ENCODE measurements at regions not wholly inside any gene's neighbourhood (a gene's known extent, or its start where the extent isn't known, plus 50 kb on each side); places are given as distances from the start of the nearest gene placed in this dataset.

DNA sequence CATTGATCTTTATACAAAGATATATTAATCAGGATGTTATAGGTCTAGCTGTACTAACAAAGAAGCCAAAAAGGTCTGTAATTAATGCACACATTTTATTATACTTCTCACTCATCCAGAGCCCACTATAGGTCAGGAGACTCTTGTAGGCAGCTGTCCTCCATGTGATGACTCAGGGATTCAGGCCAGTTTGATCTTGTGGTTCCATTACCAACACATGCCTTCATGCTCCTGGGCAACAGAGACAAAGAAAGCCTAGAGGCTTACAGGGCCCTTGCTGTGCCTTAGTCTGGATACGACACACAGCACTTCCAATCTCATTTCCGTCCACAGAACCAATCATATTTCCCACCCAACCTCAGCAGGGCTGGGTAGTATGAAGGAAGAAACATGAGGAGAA, 150.3 kb upstream of the NCAM1 start:
- no peak for DNase-seq

- DNase-seq: no peak
Observed at GRCh38 chr11:112811783-112812182, 149.4 kb upstream of the NCAM1 start.

GRCh38 chr11:112812729-112813128, 148.5 kb upstream of the NCAM1 start:
- peak in 1 of 3 donors; percentile 57 for DNase-seq

DNA sequence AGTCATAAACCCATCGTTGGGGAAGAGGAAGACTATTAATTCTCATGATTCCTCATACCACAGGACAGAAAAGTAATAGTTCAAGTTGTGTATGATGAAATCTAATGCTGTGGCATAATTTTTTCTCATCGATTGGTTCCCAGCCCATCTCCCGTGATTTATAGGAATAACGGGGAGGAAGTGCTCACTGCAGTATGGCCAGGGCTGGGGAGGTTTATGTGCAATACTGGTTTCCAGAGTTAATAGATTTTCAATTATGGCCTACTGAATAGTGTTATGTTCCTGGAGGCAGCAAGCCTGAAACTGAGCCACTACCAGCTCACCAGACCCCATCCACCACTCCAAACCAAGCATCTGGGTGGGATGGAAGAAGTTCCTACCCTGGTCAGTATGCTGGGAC, 147.1 kb upstream of the NCAM1 start:
- no peak for DNase-seq

GRCh38 chr11:112817376-112817775, 143.8 kb upstream of the NCAM1 start:
- no peak for DNase-seq

- peak in 1 of 3 donors; percentile 19 for DNase-seq
Observed at GRCh38 chr11:112822478-112823274, 138.5 kb upstream of the NCAM1 start.

DNA sequence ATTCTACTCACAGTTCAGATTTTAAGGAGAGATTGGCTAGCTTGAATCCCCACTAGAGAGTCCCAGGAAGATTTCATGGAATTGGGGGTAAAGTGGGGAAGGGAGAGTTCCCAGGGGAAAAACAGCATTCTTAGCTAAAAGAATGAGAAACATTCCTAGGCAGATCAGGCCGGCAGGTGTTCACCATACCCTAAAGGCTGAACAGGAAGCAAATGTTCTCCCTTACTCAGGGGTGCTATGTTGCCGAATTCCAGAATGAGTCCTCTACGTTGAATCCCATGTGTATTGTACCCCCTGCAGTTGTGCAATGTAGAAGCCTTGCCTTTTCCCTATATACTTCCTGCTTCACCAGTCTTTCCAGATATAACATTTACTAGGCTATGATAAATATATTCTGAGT, 135.2 kb upstream of the NCAM1 start:
- no peak for DNase-seq

GRCh38 chr11:112826788-112827187, 134.4 kb upstream of the NCAM1 start:
- DNase-seq: no peak

- peak in 1 of 3 donors; percentile 34 for DNase-seq
Observed at GRCh38 chr11:112828421-112828820, 132.8 kb upstream of the NCAM1 start.

GRCh38 chr11:112829971-112830654, 131.1 kb upstream of the NCAM1 start:
- DNase-seq: no peak

GRCh38 chr11:112831041-112831440, 130.2 kb upstream of the NCAM1 start:
- no peak for DNase-seq

GRCh38 chr11:112831969-112832766, 129.1 kb upstream of the NCAM1 start:
- no peak for DNase-seq

- peak in 2 of 3 donors; percentile 30 to 51 for DNase-seq
Observed at GRCh38 chr11:112834277-112834755, 126.9 kb upstream of the NCAM1 start.

GRCh38 chr11:112835591-112836255, 125.5 kb upstream of the NCAM1 start:
- peak in 1 of 3 donors; percentile 29 for DNase-seq

DNA sequence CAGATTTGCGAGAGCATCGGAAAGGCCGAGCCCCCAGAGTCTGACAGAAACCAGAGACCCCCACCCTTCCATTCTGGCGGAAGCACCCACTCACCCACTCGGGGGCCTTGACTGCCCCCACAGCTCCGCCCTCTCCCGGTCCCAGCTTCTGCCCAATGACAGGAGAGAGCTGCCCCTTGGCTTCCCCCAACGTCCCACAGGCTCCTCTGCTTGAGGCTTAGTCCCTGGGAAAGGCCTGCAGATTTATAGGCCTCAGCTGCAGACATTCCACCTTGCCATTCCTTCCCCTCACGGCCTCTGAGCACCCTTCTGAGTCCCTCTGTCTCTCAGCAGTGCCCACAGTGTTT, 125.0 kb upstream of the NCAM1 start:
- no peak for DNase-seq

DNA sequence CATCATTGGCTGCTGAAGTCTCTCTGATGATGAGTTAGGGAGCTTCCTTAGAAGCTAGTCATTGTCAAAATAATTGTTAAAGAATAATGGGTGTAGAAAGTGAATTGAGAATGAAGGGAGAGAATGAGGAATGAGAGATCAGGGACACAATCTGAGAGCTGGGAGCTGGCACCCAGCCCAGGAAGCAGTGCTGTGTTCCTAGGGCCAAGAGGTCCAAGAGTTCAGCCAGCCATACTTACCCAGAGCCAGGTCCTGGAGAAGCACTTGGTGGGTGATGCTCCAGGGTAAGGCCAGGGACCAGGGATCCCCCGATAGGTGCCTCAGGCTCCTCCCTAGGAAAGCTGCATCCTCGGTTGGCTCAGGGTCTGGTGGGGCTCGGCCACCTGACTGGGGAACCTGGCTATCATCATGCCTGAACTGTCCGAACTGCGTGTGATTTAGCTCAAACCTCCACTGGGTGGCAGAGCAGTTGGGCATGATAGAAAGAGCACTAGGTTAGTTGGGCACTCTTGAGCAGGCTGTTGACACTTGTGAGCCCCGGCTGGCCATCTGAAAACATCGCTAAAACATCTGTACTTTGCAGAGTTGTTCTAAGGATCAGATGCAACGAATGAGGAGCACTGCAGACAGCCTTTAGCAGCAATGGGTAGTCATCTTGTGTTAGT, 123.9 kb upstream of the NCAM1 start:
- DNase-seq: no peak

DNA sequence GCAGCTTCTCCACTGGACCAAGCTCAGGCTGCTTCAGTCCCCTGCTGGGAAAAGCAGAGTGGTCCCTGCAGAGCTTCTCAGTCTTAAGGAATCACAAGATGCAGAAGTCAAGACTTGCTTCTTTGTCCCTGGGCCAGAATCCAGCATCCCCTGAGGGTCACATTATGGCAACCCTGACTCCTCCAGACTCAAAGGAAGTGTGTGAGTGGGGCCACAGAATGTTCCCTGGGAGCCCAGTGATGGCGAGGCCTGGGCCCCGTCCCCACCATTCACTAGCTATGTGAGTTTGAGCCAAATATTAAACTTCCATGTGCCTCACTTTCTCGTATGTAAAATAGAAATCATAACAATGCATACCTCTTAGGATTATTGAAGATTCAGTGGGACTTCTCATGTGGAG, 122.2 kb upstream of the NCAM1 start:
- no peak for DNase-seq

GRCh38 chr11:112841729-112842128, 119.5 kb upstream of the NCAM1 start:
- DNase-seq: no peak

DNA sequence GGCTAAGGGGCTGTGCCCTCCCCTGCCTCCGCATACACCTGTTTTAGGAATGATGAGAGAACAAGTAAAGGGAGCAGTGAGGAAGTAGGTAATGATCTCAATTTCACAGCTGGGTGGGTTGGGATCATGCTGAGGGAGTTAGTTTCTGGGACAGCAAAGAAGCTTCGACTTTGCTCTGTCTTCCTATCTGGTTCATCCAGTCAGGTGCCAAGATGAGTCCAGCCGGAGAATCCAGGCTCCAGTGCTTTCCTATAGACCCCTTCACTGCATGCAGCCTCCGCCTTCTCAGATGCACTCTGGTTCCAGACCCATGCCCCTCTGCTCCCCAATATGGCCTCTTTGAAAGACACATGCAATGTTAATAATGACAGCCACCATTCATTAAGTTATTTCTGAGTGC, 119.1 kb upstream of the NCAM1 start:
- DNase-seq: no peak

GRCh38 chr11:112844517-112844916, 116.7 kb upstream of the NCAM1 start:
- no peak for DNase-seq

DNA sequence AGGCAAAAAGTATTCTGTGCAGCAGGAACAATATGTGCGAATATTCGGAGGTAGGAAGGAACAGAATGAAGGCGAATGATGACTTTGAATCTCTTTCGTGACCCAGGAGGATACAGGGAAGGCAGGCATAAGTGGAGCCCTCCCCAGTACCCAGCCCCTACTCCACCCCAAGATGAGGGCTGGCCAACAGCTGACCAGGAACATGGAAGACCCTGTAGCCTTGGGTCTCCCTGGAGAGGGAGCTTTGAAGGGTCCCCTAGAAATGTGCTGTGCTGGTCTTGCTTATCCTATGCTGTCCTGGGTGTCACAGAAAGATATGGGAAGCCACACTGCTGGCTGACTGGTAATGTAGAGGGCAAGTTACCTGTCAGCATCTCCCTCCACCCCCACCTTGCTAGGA, 113.7 kb upstream of the NCAM1 start:
- no peak for DNase-seq

Measured in muscle of back (tissue), 3 donors.